Left lobe of liver (tissue), 2 donors: ENCODE measurements at regions not wholly inside any gene's neighbourhood (a gene's known extent, or its start where the extent isn't known, plus 50 kb on each side); places are given as distances from the start of the nearest gene placed in this dataset.

Source experiments
- ATAC-seq: fragments of 200-7000 bp; cut with Tn5 transposase; one replicate; pipeline ENCODE4 v1.9.1; 2020; ENCODE audit warnings: mild to moderate bottlenecking, moderate library complexity
- DNase-seq: peaks from one replicate; pipeline ENCODE4 v3.0.0-alpha.2; 2020; ENCODE audit warnings: low spot score
- donor health status: DM: no; HTN: no; CAD: no; lungs with moderate emphysema.
- donor health status: DM: no; HTN: yes; CAD: no.

DNA sequence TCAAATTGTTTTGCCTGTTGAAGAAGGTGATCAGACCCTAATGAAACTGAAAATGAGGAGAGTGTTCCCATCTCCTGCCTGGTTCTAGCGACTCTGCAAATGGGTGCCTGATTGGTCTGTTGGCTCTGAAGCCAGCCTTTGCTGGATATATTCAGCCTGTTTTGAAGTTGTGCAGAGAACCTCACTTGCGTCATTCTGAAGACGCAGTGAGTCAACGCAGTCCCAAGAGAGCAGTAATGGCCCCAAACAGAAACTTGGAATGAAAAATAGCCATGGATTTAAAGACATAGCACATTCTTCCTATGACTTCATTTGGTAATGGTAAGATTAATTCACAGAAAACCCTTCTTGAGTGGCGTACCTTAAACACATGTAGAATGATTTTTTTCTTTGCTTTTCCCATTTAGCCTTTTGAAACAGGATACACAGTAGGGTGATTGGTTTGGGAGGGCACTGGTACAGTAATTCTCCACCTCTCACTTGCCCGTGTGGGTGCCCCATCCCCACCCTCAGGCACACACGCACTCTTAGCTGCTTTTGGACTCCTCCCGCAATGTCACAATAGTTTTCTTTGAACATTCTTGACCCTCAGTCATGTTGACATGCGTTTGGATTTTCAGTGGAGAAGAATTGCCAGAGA, 54.1 kb upstream of the ABL1 start:
- DNase-seq (no peak), ATAC-seq (peak; percentile 11)

DNA sequence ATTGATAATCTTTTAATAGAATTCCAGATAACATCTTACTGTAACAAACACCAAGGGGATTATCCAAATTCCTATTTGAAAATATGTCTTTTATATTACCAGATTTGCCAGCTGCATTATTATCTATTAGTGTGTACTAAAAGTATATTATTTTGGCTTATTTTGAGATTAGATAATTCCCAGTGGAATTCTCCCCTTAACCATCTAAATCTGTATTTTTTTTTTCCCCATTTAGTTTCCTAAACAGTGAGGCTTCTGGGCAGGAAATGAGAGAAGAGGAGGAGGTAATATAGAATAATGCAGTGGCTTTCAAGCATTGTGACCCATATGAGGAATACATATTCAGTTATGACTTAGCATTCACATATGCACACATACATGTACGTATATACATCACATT, 53.5 kb upstream of the ABL1 start:
- ATAC-seq (no peak), DNase-seq (no peak)

DNA sequence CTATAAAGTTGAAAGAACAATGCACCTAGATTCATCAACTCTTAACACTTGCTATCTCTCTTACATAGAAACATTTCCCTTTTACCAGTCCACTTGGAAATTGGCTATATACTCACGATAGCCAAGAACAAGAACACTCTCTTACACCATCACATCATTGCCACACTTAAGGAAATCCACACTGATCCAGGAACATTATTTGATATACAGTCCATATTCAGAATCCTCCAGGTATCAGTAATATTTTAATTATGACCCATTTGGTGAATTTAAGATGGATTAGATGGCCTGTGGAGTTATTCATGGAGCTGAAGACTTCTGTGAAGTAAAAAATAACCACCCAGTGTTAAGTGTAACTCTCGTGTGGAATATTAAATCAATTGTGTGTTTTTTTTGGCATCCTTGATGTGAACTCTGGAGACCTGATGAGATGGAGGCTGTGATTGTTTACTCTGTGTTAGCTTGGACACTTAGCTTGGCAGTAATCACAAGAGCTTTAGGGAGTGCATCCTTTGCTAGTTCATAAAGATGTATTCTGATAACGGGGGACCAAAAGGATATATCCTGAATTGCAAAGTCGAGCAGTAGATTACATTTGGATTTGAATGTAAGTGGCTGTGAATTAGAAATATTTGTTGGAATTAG, 52.0 kb upstream of the ABL1 start:
- ATAC-seq = peak; percentile 54
- DNase-seq = no peak

DNA sequence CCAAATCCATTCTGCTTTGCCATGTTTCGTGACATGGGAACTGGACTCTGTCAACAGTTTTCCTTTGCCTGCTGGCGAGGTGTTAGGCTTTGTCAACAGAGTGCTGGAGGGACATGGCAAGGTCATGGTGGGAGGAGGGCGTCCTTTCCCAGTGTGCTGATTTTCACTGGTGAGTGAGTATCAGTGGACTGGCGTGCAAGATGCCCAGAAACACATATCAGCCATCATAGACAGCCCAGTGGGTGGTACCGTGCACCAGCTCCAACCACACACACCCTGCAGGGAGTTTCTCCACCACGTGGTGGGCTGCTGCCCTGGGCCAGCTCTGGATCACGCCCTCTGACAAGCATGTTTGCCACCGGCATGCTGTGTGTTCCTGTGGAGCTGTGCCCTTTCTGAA, 50.0 kb upstream of the ABL1 start:
- peak; percentile 71 for ATAC-seq
- peak; percentile 55 for DNase-seq
